ENCODE measurements at regions not wholly inside any gene's neighbourhood (a gene's known extent, or its start where the extent isn't known, plus 50 kb on each side); places are given as distances from the start of the nearest gene placed in this dataset.

GRCh38 chr10:3228629-3228945 is 56.0 kb upstream of the PITRM1 start:
- TF ChIP-seq CTCF (IDR thresholded peaks at IDR 0.05) (no peak), EZH2 (IDR thresholded peaks at IDR 0.05) (no peak)

Measured in neural progenitor cell (in vitro differentiated cells).